B cell (primary cell): ENCODE measurements at regions not wholly inside any gene's neighbourhood (a gene's known extent, or its start where the extent isn't known, plus 50 kb on each side); places are given as distances from the start of the nearest gene placed in this dataset.

ENCODE experiments used
- ATAC-seq: fragments of 200-7000 bp; cut with Tn5 transposase; one replicate; pipeline ENCODE4 v1.10.0; 2021; ENCODE audit warnings: low read depth, mild to moderate bottlenecking, moderate number of reproducible peaks, moderate library complexity
- CTCF ChIA-PET: fragments of 350-600 bp; sonication (Branson Sonifier 250); formaldehyde crosslinking; loops from one replicate; lab custom pipeline; 2021; ENCODE audit warnings: antibody characterized with exemption, inconsistent platforms; lab: Charles Lee
- POLR2A ChIA-PET: fragments of 350-600 bp; sonication (Branson Sonifier 250); formaldehyde crosslinking; loops from one replicate; lab custom pipeline; 2021; ENCODE audit warnings: antibody characterized with exemption; lab: Charles Lee
- DNase-seq: peaks from one replicate; pipeline ENCODE4 v3.0.0; 2013
- H2AFZ ChIP-seq: 2 replicates; pipeline ENCODE4 v1.6.1; 2012; ENCODE audit warnings: mild to moderate bottlenecking, low read depth, low read length; ENCODE audit not compliant: insufficient read depth, poor library complexity, severe bottlenecking
- H3K27ac ChIP-seq, 2 donors: 1 replicate in 1 of 2; 2 replicates in 1 of 2; pipeline ENCODE4 v1.5.1; 2012 to 2013; ENCODE audit warnings: low read length in 2 of 2, mild to moderate bottlenecking in 2 of 2, moderate library complexity in 1 of 2
- H3K27me3 ChIP-seq, 4 experiments: fragments of 200-600 bp in 1 of 4; sonication (generic) in 1 of 4; replicated peaks in 1 of 4; 1 replicate in 2 of 4; 2 replicates in 2 of 4; pipeline versions ENCODE4 v1.6.1 to v1.7.0; 2013 to 2016; ENCODE audit warnings: low read length in 3 of 4, mild to moderate bottlenecking in 2 of 4, mixed read lengths in 1 of 4, moderate library complexity in 1 of 4; ENCODE audit not compliant: insufficient read depth in 4 of 4, control insufficient read depth in 3 of 4; ENCODE audit errors: control extremely low read depth in 1 of 4
- H3K36me3 ChIP-seq, 2 experiments: replicated peaks in 1 of 2; 1 replicate in 1 of 2; 2 replicates in 1 of 2; pipeline versions ENCODE4 v1.6.1 to v1.7.1; 2013; ENCODE audit warnings: low read length in 1 of 2; ENCODE audit not compliant: insufficient read depth in 2 of 2, control insufficient read depth in 1 of 2; ENCODE audit errors: control extremely low read depth in 1 of 2, extremely low read depth in 1 of 2
- H3K4me1 ChIP-seq, 2 donors: fragments of 200-600 bp in 1 of 2; sonication (generic) in 1 of 2; 1 replicate in 1 of 2; 2 replicates in 1 of 2; pipeline versions ENCODE4 v1.5.1 to v1.6.1; 2013 to 2017; ENCODE audit warnings: low read length in 2 of 2; ENCODE audit not compliant: control insufficient read depth in 2 of 2, insufficient read depth in 2 of 2
- H3K4me2 ChIP-seq: replicated peaks from 2 replicates; pipeline ENCODE3; 2012; ENCODE audit warnings: mild to moderate bottlenecking, low read depth, low read length; ENCODE audit not compliant: poor library complexity, severe bottlenecking
- H3K4me3 ChIP-seq, 5 experiments: fragments of 200-600 bp in 1 of 5; sonication (generic) in 1 of 5; 1 replicate in 3 of 5; 2 replicates in 2 of 5; pipeline versions ENCODE4 v1.5.1 to v1.7.0; 2011 to 2016; ENCODE audit warnings: low read length in 4 of 5, mild to moderate bottlenecking in 4 of 5, low read depth in 2 of 5, control low read depth in 1 of 5, moderate library complexity in 1 of 5; ENCODE audit not compliant: insufficient read depth in 1 of 5; ENCODE audit errors: control extremely low read depth in 1 of 5, extremely low read depth in 1 of 5
- H3K79me2 ChIP-seq: fragments of 200-600 bp; sonication (generic); one replicate; pipeline ENCODE4 v1.6.0; 2016; ENCODE audit warnings: low read length; ENCODE audit not compliant: control insufficient read depth, insufficient read depth
- H3K9ac ChIP-seq: fragments of 200-600 bp; sonication (generic); 2 replicates; pipeline ENCODE4 v1.6.1; 2017; ENCODE audit warnings: mild to moderate bottlenecking, low read length, moderate library complexity
- H3K9me3 ChIP-seq, 3 donors: one replicate each; pipeline versions ENCODE4 v1.6.1 to v1.7.1; 2013; ENCODE audit warnings: low read length in 2 of 3; ENCODE audit not compliant: control insufficient read depth in 2 of 3, insufficient read depth in 1 of 3; ENCODE audit errors: control extremely low read depth in 1 of 3
- H4K20me1 ChIP-seq: 2 replicates; pipeline ENCODE4 v1.6.0; 2012; ENCODE audit warnings: mild to moderate bottlenecking, low read length; ENCODE audit not compliant: insufficient read depth, control insufficient read depth, poor library complexity, severe bottlenecking
- H3K27ac Mint-ChIP-seq: one replicate; pipeline ENCODE4 v1.8.0; 2021; ENCODE audit warnings: mixed read lengths
- H3K27me3 Mint-ChIP-seq: one replicate; pipeline ENCODE4 v1.8.0; 2021; ENCODE audit warnings: mixed read lengths
- H3K4me1 Mint-ChIP-seq: one replicate; pipeline ENCODE4 v1.8.0; 2021; ENCODE audit warnings: mixed read lengths
- H3K4me3 Mint-ChIP-seq: one replicate; pipeline ENCODE4 v1.8.0; 2021; ENCODE audit warnings: mixed read lengths
- H3K9me3 Mint-ChIP-seq: one replicate; pipeline ENCODE4 v1.8.0; 2022; ENCODE audit warnings: mixed read lengths; ENCODE audit not compliant: insufficient read depth
- EZH2 ChIP-seq: IDR thresholded peaks from 2 replicates; pipeline ENCODE4 v1.6.1; 2012; ENCODE audit warnings: borderline replicate concordance, low read depth, mild to moderate bottlenecking, moderate library complexity, low read length; ENCODE audit not compliant: insufficient read depth, poor library complexity, severe bottlenecking
- WGBS: methylation state at CpG from one replicate; pipeline ENCODE4 v1.1.5; 2013; ENCODE audit warnings: missing lambda C conversion rate; ENCODE audit not compliant: insufficient coverage; 5-methylcytosine and 5-hydroxymethylcytosine counted together
- intact Hi-C: fragments of 100-400 bp; cut with micrococcal nuclease; formaldehyde crosslinking; loops from one replicate; pipeline ENCODE4 v1.10.0; 2022
- TF ChIP-seq, protein P1 (sequence below): fragments of 200-600 bp; IDR thresholded peaks from one replicate; pipeline ENCODE4 v1.8.0; 2022; ENCODE audit warnings: antibody characterized with exemption, mild to moderate bottlenecking

DNA sequence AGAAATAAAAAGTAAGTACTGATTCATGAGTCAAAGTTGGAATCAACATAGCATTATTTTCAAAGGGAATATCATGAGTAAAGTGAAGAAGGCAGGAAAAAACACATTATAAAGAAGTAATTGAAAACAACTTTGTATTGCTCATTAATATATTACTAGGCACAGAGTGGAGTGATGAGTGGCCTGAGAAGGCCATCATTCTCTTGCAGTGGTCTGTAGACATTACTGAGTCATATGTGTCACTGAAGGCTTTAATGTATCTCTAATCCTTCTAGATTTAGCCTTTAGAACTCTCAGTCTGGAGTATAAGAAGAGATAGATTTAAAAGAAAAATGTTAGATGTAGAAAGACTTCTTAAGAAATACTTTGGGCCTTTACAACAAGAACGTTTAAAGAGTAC, 881.4 kb downstream of the DNAH5 start:
- H4K20me1 ChIP-seq: no peaks in the 10 kb centered on the region
- no peaks in the 10 kb centered on the region for H3K36me3 ChIP-seq
- Mint-ChIP-seq H3K4me1 (no peaks in the 10 kb centered on the region), H3K27me3 (no peaks in the 10 kb centered on the region), H3K4me3 (no peak overlapping the region), H3K9me3 (peaks cover 2% of the 10 kb centered on the region), H3K27ac (no peak overlapping the region)
- H2AFZ ChIP-seq: no peak overlapping the region
- no peaks in the 10 kb centered on the region for H3K4me1 ChIP-seq
- intact Hi-C loops: no loop called here
- H3K4me3 ChIP-seq: no peak overlapping the region
- H3K27ac ChIP-seq: no peak overlapping the region
- TF ChIP-seq, protein P1, sequence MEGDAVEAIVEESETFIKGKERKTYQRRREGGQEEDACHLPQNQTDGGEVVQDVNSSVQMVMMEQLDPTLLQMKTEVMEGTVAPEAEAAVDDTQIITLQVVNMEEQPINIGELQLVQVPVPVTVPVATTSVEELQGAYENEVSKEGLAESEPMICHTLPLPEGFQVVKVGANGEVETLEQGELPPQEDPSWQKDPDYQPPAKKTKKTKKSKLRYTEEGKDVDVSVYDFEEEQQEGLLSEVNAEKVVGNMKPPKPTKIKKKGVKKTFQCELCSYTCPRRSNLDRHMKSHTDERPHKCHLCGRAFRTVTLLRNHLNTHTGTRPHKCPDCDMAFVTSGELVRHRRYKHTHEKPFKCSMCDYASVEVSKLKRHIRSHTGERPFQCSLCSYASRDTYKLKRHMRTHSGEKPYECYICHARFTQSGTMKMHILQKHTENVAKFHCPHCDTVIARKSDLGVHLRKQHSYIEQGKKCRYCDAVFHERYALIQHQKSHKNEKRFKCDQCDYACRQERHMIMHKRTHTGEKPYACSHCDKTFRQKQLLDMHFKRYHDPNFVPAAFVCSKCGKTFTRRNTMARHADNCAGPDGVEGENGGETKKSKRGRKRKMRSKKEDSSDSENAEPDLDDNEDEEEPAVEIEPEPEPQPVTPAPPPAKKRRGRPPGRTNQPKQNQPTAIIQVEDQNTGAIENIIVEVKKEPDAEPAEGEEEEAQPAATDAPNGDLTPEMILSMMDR: no peak
- no peak for TF ChIP-seq EZH2
- no peak overlapping the region for H3K4me2 ChIP-seq
- H3K79me2 ChIP-seq: no peaks in the 10 kb centered on the region
- H3K27me3 ChIP-seq: no peaks in the 10 kb centered on the region
- ChIA-PET POLR2A (no interaction called here), CTCF (no interaction called here)
- DNase-seq: no peak
- peaks cover 0 to 5% (median 0%) of the 10 kb centered on the region in 3 donors for H3K9me3 ChIP-seq
- no peak overlapping the region for H3K9ac ChIP-seq
- no CpG with 5 or more reads among the region's 1 CpG for WGBS
- no peak for ATAC-seq

- no peak overlapping the region for H3K4me3 Mint-ChIP-seq
- Histone ChIP-seq H3K79me2 (no peaks in the 10 kb centered on the region), H4K20me1 (no peaks in the 10 kb centered on the region), H3K4me3 (no peak overlapping the region), H3K27me3 (no peaks in the 10 kb centered on the region), H3K9me3 (peaks cover 0 to 3% (median 0%) of the 10 kb centered on the region in 3 donors), H3K4me2 (no peak overlapping the region), H2AFZ (no peak overlapping the region), H3K36me3 (no peaks in the 10 kb centered on the region), H3K27ac (no peak overlapping the region), H3K9ac (no peak overlapping the region), H3K4me1 (no peaks in the 10 kb centered on the region)
- no CpG with 5 or more reads among the region's 3 CpGs for WGBS
- TF ChIP-seq EZH2: no peak
- ChIA-PET CTCF (no interaction called here), POLR2A (no interaction called here)
- peaks cover 9% of the 10 kb centered on the region for H3K9me3 Mint-ChIP-seq
- no peaks in the 10 kb centered on the region for H3K27me3 Mint-ChIP-seq
- no peak for DNase-seq
- intact Hi-C loops: no loop called here
- H3K27ac Mint-ChIP-seq: no peak overlapping the region
- no peaks in the 10 kb centered on the region for H3K4me1 Mint-ChIP-seq
- no peak for ATAC-seq
Observed at GRCh38 chr5:13045897-13046551, 898.5 kb downstream of the DNAH5 start.
